KBM-7 (cell line): ENCODE measurements at regions not wholly inside any gene's neighbourhood (a gene's known extent, or its start where the extent isn't known, plus 50 kb on each side); places are given as distances from the start of the nearest gene placed in this dataset.
"Not testable (repeated sequence)": the region's sequence is repeated elsewhere in the genome, so short reads cannot be mapped to it uniquely, and the experiment has no call there.

Experiments used
- DNase-seq: peaks from one replicate; pipeline ENCODE4 v3.0.0-alpha.2; 2015
- in situ Hi-C: fragments of 300-500 bp; cut with MboI; formaldehyde crosslinking; loops from 2 replicates; pipeline ENCODE4 v1.14.3; 2020; ENCODE audit warnings: low sequenced_read_pairs, low pct_unique_long_range_greater_than_20kb, mixed read lengths

- in situ Hi-C loops: no loop called here
- DNase-seq: no peak
These were observed 1431.4 kb upstream of the CDH18 start for GRCh38 chr5:21419383-21419782.

GRCh38 chr5:21402089-21402488 lies 1414.1 kb upstream of the CDH18 start:
- DNase-seq, in situ Hi-C loops: not testable (repeated sequence)

GRCh38 chr5:21398511-21398910 lies 1410.5 kb upstream of the CDH18 start:
- no peak for DNase-seq
- in situ Hi-C loops: no loop called here

GRCh38 chr5:21397693-21398092 lies 1409.7 kb upstream of the CDH18 start:
- in situ Hi-C loops: no loop called here
- DNase-seq: no peak

GRCh38 chr5:21391506-21391905 lies 1403.5 kb upstream of the CDH18 start:
- in situ Hi-C loops: no loop called here

GRCh38 chr5:21360754-21361153 lies 1372.8 kb upstream of the CDH18 start:
- in situ Hi-C loops, DNase-seq: not testable (repeated sequence)

More at GRCh38 chr5:21391506-21391905, 1403.5 kb upstream of the CDH18 start:
- no peak for DNase-seq

- DNase-seq, in situ Hi-C loops: not testable (repeated sequence)
These were observed 1353.9 kb upstream of the CDH18 start for GRCh38 chr5:21341948-21342261.

GRCh38 chr5:21341203-21341947 lies 1353.4 kb upstream of the CDH18 start:
- in situ Hi-C loops, DNase-seq: not testable (repeated sequence)

GRCh38 chr5:21340233-21340632 lies 1352.2 kb upstream of the CDH18 start:
- in situ Hi-C loops, DNase-seq: not testable (repeated sequence)

- in situ Hi-C loops, DNase-seq: not testable (repeated sequence)
These were observed 1348.5 kb upstream of the CDH18 start for GRCh38 chr5:21336478-21336877.

- in situ Hi-C loops, DNase-seq: not testable (repeated sequence)
These were observed 1327.4 kb upstream of the CDH18 start for GRCh38 chr5:21315376-21315775.

GRCh38 chr5:21301205-21301604 lies 1313.2 kb upstream of the CDH18 start:
- DNase-seq, in situ Hi-C loops: not testable (repeated sequence)

- DNase-seq, in situ Hi-C loops: not testable (repeated sequence)
These were observed 1286.4 kb upstream of the CDH18 start for GRCh38 chr5:21274361-21274760.

- in situ Hi-C loops: no loop called here
- DNase-seq: no peak
These were observed 1275.4 kb upstream of the CDH18 start for GRCh38 chr5:21263361-21263760.

GRCh38 chr5:21254161-21254560 lies 1266.2 kb upstream of the CDH18 start:
- in situ Hi-C loops: no loop called here
- no peak for DNase-seq

- in situ Hi-C loops: no loop called here
- no peak for DNase-seq
These were observed 1257.0 kb upstream of the CDH18 start for GRCh38 chr5:21244982-21245381.

GRCh38 chr5:21238786-21239185 lies 1250.8 kb upstream of the CDH18 start:
- in situ Hi-C loops: no loop called here
- no peak for DNase-seq

GRCh38 chr5:21237461-21237860 lies 1249.5 kb upstream of the CDH18 start:
- in situ Hi-C loops: no loop called here
- DNase-seq: no peak

- in situ Hi-C loops: no loop called here
- no peak for DNase-seq
These were observed 1249.0 kb upstream of the CDH18 start for GRCh38 chr5:21236971-21237427.

GRCh38 chr5:21236104-21236503 lies 1248.1 kb upstream of the CDH18 start:
- in situ Hi-C loops: no loop called here
- DNase-seq: no peak
